ENCODE measurements at regions not wholly inside any gene's neighbourhood (a gene's known extent, or its start where the extent isn't known, plus 50 kb on each side); places are given as distances from the start of the nearest gene placed in this dataset.
A peak's percentile ranks its signal among the peaks of the same experiment; 100 is the strongest.

DNA sequence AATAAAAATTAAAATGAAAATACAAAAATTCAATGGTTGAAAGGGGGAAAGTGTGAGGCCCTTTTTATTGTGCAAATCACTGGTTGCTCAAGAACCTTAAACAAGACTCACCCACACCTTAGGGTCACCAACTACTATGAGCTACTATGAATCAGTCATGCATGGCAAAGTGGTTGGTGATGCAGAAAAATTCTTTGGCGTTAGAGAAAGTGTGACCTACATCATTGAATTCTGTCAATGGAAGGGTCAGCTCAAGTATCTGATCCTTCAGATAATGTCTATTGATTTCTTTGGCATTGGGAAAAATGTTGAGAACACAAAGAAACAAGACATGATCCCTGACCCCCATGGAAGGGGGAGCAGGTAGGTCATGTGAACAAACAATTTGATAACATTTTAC is 149.7 kb upstream of the ADCY2 start:
- peaks cover 15 to 31% of the 10 kb centered on the region in 2 donors for H3K4me1 ChIP-seq (ENCODE audit: control insufficient read depth in 1 of 2, insufficient read depth in 2 of 2, low read length in 2 of 2)
- Mint-ChIP-seq H3K9me3 (no peaks in the 10 kb centered on the region), H3K4me1 (peaks cover 10% of the 10 kb centered on the region), H3K4me3 (no peak overlapping the region), H3K27ac (no peak overlapping the region), H3K36me3 (no peaks in the 10 kb centered on the region), H3K27me3 (ENCODE audit: low read depth in 3 of 3) (no peaks in the 10 kb centered on the region)
- no peak overlapping the region for H3K9ac ChIP-seq (ENCODE audit: insufficient read depth, low read length, poor library complexity, severe bottlenecking)
- no peak overlapping the region for H3K27ac ChIP-seq (ENCODE audit: low read depth in 1 of 2, low read length in 2 of 2)
- no peaks in the 10 kb centered on the region for H3K27me3 ChIP-seq (ENCODE audit: control insufficient read depth in 2 of 2, insufficient read depth in 2 of 2, low read length in 2 of 2)
- no peak overlapping the region for H3K4me3 ChIP-seq (replicated peaks in 1 of 3; ENCODE audit: low read depth in 2 of 3, low read length in 3 of 3)
- intact Hi-C loops (cut with micrococcal nuclease) = no loop called here
- TF ChIP-seq, protein P1, sequence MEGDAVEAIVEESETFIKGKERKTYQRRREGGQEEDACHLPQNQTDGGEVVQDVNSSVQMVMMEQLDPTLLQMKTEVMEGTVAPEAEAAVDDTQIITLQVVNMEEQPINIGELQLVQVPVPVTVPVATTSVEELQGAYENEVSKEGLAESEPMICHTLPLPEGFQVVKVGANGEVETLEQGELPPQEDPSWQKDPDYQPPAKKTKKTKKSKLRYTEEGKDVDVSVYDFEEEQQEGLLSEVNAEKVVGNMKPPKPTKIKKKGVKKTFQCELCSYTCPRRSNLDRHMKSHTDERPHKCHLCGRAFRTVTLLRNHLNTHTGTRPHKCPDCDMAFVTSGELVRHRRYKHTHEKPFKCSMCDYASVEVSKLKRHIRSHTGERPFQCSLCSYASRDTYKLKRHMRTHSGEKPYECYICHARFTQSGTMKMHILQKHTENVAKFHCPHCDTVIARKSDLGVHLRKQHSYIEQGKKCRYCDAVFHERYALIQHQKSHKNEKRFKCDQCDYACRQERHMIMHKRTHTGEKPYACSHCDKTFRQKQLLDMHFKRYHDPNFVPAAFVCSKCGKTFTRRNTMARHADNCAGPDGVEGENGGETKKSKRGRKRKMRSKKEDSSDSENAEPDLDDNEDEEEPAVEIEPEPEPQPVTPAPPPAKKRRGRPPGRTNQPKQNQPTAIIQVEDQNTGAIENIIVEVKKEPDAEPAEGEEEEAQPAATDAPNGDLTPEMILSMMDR (IDR thresholded peaks at IDR 0.05) = no peak
- no CpG with 5 or more reads among the region's 1 CpG for WGBS (ENCODE audit: insufficient coverage)
- H3K36me3 ChIP-seq (replicated peaks in 1 of 2; ENCODE audit: control insufficient read depth in 1 of 2, insufficient read depth in 2 of 2, low read length in 2 of 2) = no peaks in the 10 kb centered on the region
- H4K20me1 ChIP-seq (ENCODE audit: insufficient read depth, low read length) = no peaks in the 10 kb centered on the region
- no peak overlapping the region for H3K4me2 ChIP-seq (replicated peaks; ENCODE audit: extremely low read depth, low read length, poor library complexity, severe bottlenecking)
- no peaks in the 10 kb centered on the region for H3K79me2 ChIP-seq (ENCODE audit: insufficient read depth, low read length)
- no peaks in the 10 kb centered on the region for H3K9me3 ChIP-seq (replicated peaks in 1 of 2; ENCODE audit: control insufficient read depth in 1 of 2, insufficient read depth in 1 of 2, low read length in 2 of 2)
- no peak for DNase-seq
- no peak overlapping the region for H2AFZ ChIP-seq (ENCODE audit: insufficient read depth, low read depth, low read length, poor library complexity, severe bottlenecking)

DNA sequence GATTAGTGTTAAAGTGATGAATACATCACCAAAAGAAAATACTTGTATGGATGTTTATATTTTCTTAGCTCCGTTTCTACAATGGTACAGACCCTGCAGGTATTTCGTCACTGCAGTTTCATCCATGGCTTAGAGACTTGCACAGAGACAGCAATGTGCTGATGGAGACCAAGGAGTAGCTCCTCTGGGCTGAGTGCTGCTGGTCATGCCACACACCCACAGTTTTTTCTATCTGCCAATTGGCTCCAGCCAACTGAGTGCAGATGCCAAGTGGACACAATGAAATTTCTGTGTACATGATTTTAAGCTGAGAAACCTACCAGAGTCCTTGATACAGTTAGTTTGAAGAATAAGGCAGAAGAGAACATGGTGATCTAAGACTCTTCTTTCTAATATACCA is 145.9 kb upstream of the ADCY2 start:
- TF ChIP-seq, protein P1 (IDR thresholded peaks at IDR 0.05) = no peak
- Histone ChIP-seq H3K4me2 (replicated peaks; ENCODE audit: extremely low read depth, low read length, poor library complexity, severe bottlenecking) (peak overlapping the region; percentile 86), H3K9me3 (replicated peaks in 1 of 2; ENCODE audit: control insufficient read depth in 1 of 2, insufficient read depth in 1 of 2, low read length in 2 of 2) (no peaks in the 10 kb centered on the region), H3K4me1 (ENCODE audit: control insufficient read depth in 1 of 2, insufficient read depth in 2 of 2, low read length in 2 of 2) (peaks cover 23 to 42% of the 10 kb centered on the region in 2 donors), H3K79me2 (ENCODE audit: insufficient read depth, low read length) (no peaks in the 10 kb centered on the region), H3K27ac (ENCODE audit: low read depth in 1 of 2, low read length in 2 of 2) (peak overlapping the region in 1 of 2 donors; percentile 84), H4K20me1 (ENCODE audit: insufficient read depth, low read length) (no peaks in the 10 kb centered on the region), H3K36me3 (replicated peaks in 1 of 2; ENCODE audit: control insufficient read depth in 1 of 2, insufficient read depth in 2 of 2, low read length in 2 of 2) (no peaks in the 10 kb centered on the region), H3K9ac (ENCODE audit: insufficient read depth, low read length, poor library complexity, severe bottlenecking) (no peak overlapping the region), H3K4me3 (replicated peaks in 1 of 3; ENCODE audit: low read depth in 2 of 3, low read length in 3 of 3) (peak overlapping the region in 2 of 3 experiments; percentile 27 to 68), H3K27me3 (ENCODE audit: control insufficient read depth in 2 of 2, insufficient read depth in 2 of 2, low read length in 2 of 2) (no peaks in the 10 kb centered on the region), H2AFZ (ENCODE audit: insufficient read depth, low read depth, low read length, poor library complexity, severe bottlenecking) (peak overlapping the region; percentile 18)
- intact Hi-C loops (cut with micrococcal nuclease) = no loop called here
- Mint-ChIP-seq H3K4me3 (peak overlapping the region in 1 of 2 donors; percentile 37), H3K27ac (peak overlapping the region in 5 of 7 donors; percentile 27 to 88 (median 78)), H3K27me3 (ENCODE audit: low read depth in 3 of 3) (no peaks in the 10 kb centered on the region), H3K4me1 (peaks cover 17% of the 10 kb centered on the region), H3K36me3 (no peaks in the 10 kb centered on the region), H3K9me3 (no peaks in the 10 kb centered on the region)
- DNase-seq = no peak
- 82% methylated on average over 1 of the region's 2 CpGs for WGBS (ENCODE audit: insufficient coverage)
